Endodermal cell (in vitro differentiated cells): ENCODE measurements at regions not wholly inside any gene's neighbourhood (a gene's known extent, or its start where the extent isn't known, plus 50 kb on each side); places are given as distances from the start of the nearest gene placed in this dataset.

Experiments
- DNase-seq: peaks from one replicate; pipeline ENCODE4 v3.0.0-alpha.2; 2017
- H3K27ac ChIP-seq: 2 replicates; pipeline ENCODE4 v1.5.1; 2013; ENCODE audit warnings: mild to moderate bottlenecking, low read depth, low read length, moderate library complexity
- H3K27me3 ChIP-seq: 2 replicates; pipeline ENCODE4 v1.6.1; 2013; ENCODE audit warnings: mild to moderate bottlenecking, low read length, moderate library complexity; ENCODE audit not compliant: insufficient read depth, control insufficient read depth, poor library complexity, severe bottlenecking
- H3K36me3 ChIP-seq: 2 replicates; pipeline ENCODE4 v1.7.0; 2013; ENCODE audit warnings: mild to moderate bottlenecking, low read length, moderate library complexity; ENCODE audit not compliant: control insufficient read depth, insufficient read depth
- H3K4me1 ChIP-seq: one replicate; pipeline ENCODE4 v1.7.0; 2013; ENCODE audit warnings: low read length; ENCODE audit not compliant: control insufficient read depth, insufficient read depth
- H3K4me3 ChIP-seq: 2 replicates; pipeline ENCODE4 v1.5.1; 2013; ENCODE audit warnings: mild to moderate bottlenecking, low read length, moderate library complexity
- H3K9ac ChIP-seq: 2 replicates; pipeline ENCODE4 v1.6.1; 2013; ENCODE audit warnings: mild to moderate bottlenecking, low read length, moderate library complexity; ENCODE audit not compliant: poor library complexity, severe bottlenecking; ENCODE audit errors: extremely low read depth
- H3K9me3 ChIP-seq: 2 replicates; pipeline ENCODE4 v1.6.1; 2013; ENCODE audit warnings: mild to moderate bottlenecking, low read length, moderate library complexity; ENCODE audit not compliant: control insufficient read depth
- H3K27ac Mint-ChIP-seq: 2 replicates; pipeline ENCODE4 v1.8.0; 2020; ENCODE audit warnings: mixed read lengths
- H3K27me3 Mint-ChIP-seq: 2 replicates; pipeline ENCODE4 v1.8.0; 2021; ENCODE audit warnings: mild to moderate bottlenecking, mixed read lengths; ENCODE audit not compliant: insufficient read depth
- H3K36me3 Mint-ChIP-seq: 2 replicates; pipeline ENCODE4 v1.8.0; 2020; ENCODE audit warnings: low read depth, mixed read lengths
- H3K4me1 Mint-ChIP-seq: 2 replicates; pipeline ENCODE4 v1.8.0; 2020; ENCODE audit warnings: mixed read lengths
- H3K4me3 Mint-ChIP-seq: 2 replicates; pipeline ENCODE4 v1.8.0; 2020; ENCODE audit warnings: mild to moderate bottlenecking, moderate library complexity, mixed read lengths
- H3K9me3 Mint-ChIP-seq: 2 replicates; pipeline ENCODE4 v1.8.0; 2020; ENCODE audit warnings: mild to moderate bottlenecking, mixed read lengths
- WGBS, 2 experiments: methylation state at CpG; one replicate each; pipeline versions ENCODE4 v1.1.5 to v1.1.7; 2013; ENCODE audit warnings: missing lambda C conversion rate in 2 of 2, mixed read lengths in 1 of 2; ENCODE audit not compliant: insufficient coverage in 1 of 2, insufficient read length in 1 of 2; 5-methylcytosine and 5-hydroxymethylcytosine counted together
- TF ChIP-seq, protein P1 (sequence below): fragments of 200-600 bp; sonication (generic); conservative IDR thresholded peaks from 2 replicates; pipeline ENCODE4 v1.5.0; 2021; ENCODE audit warnings: antibody characterized with exemption, mild to moderate bottlenecking

DNA sequence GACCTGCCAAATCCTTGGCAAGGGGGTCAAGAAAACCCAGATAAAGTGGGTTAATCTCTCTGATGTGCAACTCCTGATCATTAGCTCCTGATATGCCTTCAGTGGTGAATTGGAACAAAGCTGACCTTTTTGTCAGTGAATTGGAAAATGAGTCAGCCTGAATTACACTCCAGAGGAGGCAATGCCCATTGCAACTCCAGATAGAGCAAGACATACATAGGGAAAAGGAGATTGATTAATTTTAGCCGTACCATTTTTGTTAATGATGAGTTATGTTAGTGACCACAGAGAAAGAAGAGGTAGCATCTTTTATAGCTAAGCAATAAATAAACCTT is 195.2 kb upstream of the CADPS start:
- Histone ChIP-seq H3K4me1 (peaks cover 6% of the 10 kb centered on the region), H3K4me3 (no peak overlapping the region), H3K9me3 (no peaks in the 10 kb centered on the region), H3K27ac (no peak overlapping the region), H3K9ac (no peak overlapping the region), H3K27me3 (peaks cover 17% of the 10 kb centered on the region), H3K36me3 (no peaks in the 10 kb centered on the region)
- no peak overlapping the region for H3K27ac Mint-ChIP-seq
- TF ChIP-seq, protein P1, sequence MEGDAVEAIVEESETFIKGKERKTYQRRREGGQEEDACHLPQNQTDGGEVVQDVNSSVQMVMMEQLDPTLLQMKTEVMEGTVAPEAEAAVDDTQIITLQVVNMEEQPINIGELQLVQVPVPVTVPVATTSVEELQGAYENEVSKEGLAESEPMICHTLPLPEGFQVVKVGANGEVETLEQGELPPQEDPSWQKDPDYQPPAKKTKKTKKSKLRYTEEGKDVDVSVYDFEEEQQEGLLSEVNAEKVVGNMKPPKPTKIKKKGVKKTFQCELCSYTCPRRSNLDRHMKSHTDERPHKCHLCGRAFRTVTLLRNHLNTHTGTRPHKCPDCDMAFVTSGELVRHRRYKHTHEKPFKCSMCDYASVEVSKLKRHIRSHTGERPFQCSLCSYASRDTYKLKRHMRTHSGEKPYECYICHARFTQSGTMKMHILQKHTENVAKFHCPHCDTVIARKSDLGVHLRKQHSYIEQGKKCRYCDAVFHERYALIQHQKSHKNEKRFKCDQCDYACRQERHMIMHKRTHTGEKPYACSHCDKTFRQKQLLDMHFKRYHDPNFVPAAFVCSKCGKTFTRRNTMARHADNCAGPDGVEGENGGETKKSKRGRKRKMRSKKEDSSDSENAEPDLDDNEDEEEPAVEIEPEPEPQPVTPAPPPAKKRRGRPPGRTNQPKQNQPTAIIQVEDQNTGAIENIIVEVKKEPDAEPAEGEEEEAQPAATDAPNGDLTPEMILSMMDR = no peak
- H3K4me1 Mint-ChIP-seq = peaks cover 12% of the 10 kb centered on the region
- H3K27me3 Mint-ChIP-seq = peaks cover 30% of the 10 kb centered on the region
- no peaks in the 10 kb centered on the region for H3K9me3 Mint-ChIP-seq
- WGBS, 2 experiments = 91% methylated on average over 1 of the region's 1 CpG; no CpG with 5 or more reads in 1 of the 2 experiments
- H3K36me3 Mint-ChIP-seq = no peaks in the 10 kb centered on the region
- no peak overlapping the region for H3K4me3 Mint-ChIP-seq
- DNase-seq = no peak

DNA sequence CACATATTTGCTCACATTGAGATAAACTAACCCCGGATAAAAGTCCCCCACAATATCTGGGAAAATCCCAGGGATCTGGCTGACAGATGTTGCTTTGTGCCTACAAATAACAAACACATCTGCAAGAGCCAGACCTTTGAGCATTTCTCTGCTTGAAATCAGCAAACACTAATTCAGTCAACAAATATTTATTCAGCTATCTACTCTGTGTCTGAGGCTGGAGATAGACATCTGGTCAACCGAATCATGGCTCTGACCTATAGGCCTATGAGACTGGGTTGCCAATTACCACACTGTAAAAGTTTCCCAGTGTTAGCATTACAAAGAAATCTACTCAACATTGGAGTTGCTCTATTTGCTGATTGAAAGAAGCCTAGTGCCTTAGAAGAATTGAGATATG is 201.1 kb upstream of the CADPS start:
- peaks cover 9% of the 10 kb centered on the region for H3K4me1 ChIP-seq
- H3K27ac Mint-ChIP-seq = no peak overlapping the region
- H3K4me3 ChIP-seq = no peak overlapping the region
- TF ChIP-seq, protein P1 = no peak
- H3K4me1 Mint-ChIP-seq = peaks cover 24% of the 10 kb centered on the region
- peaks cover 14% of the 10 kb centered on the region for H3K27me3 Mint-ChIP-seq
- H3K9me3 Mint-ChIP-seq = peaks cover under 1% of the 10 kb centered on the region
- WGBS, 2 experiments = 52 to 72% methylated on average over 2 of the region's 2 CpGs
- H3K36me3 Mint-ChIP-seq = peaks cover under 1% of the 10 kb centered on the region
- H3K9ac ChIP-seq = no peak overlapping the region
- H3K4me3 Mint-ChIP-seq = no peak overlapping the region
- no peak overlapping the region for H3K27ac ChIP-seq
- no peaks in the 10 kb centered on the region for H3K9me3 ChIP-seq
- no peak for DNase-seq
- no peaks in the 10 kb centered on the region for H3K36me3 ChIP-seq
- peaks cover under 1% of the 10 kb centered on the region for H3K27me3 ChIP-seq

DNA sequence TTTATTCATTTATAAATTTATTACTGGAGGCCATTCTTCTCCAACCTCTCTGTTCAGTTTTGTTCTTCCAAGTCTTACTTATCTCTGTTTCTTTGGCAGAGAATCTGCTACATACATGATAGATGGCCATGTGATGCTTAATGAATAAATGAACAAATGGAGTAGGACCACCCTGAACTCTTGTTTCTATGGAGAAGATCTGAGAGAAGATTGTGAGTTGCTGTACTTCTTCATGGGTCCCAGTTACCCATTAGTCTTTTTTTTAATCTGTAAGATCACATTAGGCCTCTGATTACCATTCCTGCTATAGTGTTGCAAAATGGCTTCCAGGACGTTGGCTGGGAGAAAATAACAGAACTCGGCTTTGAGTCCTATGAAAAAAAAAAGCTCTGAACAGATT is 191.9 kb upstream of the SYNPR start:
- 87% methylated on average over 2 of the region's 2 CpGs; no CpG with 5 or more reads in 1 of the 2 experiments for WGBS, 2 experiments
- TF ChIP-seq, protein P1 = no peak
- Mint-ChIP-seq H3K9me3 (peaks cover 21% of the 10 kb centered on the region), H3K4me1 (peaks cover 35% of the 10 kb centered on the region), H3K36me3 (peaks cover 6% of the 10 kb centered on the region), H3K4me3 (no peak overlapping the region), H3K27ac (no peak overlapping the region), H3K27me3 (peaks cover 5% of the 10 kb centered on the region)
- H3K9ac ChIP-seq = no peak overlapping the region
- no peaks in the 10 kb centered on the region for H3K27me3 ChIP-seq
- peaks cover 20% of the 10 kb centered on the region for H3K9me3 ChIP-seq
- H3K4me1 ChIP-seq = peaks cover 14% of the 10 kb centered on the region
- H3K4me3 ChIP-seq = no peak overlapping the region
- no peak overlapping the region for H3K27ac ChIP-seq
- DNase-seq = no peak
- H3K36me3 ChIP-seq = no peaks in the 10 kb centered on the region
